ENCODE measurements at regions not wholly inside any gene's neighbourhood (a gene's known extent, or its start where the extent isn't known, plus 50 kb on each side); places are given as distances from the start of the nearest gene placed in this dataset.

GRCh38 chr16:58842746-58843145 is 108.6 kb upstream of the GOT2 start:
- Histone ChIP-seq H3K9me3 (no peaks in the 10 kb centered on the region), H3K36me3 (ENCODE audit: low read depth) (no peaks in the 10 kb centered on the region), H3K4me3 (no peak overlapping the region), H3K4me1 (ENCODE audit: low read depth) (no peaks in the 10 kb centered on the region)
- intact Hi-C loops (cut with DNase I, micrococcal nuclease) = no loop called here
- no peak for TF ChIP-seq CTCF (IDR thresholded peaks at IDR 0.05)
- DNase-seq = no peak
- ATAC-seq = no peak

GRCh38 chr16:58842156-58842555 is 108.0 kb upstream of the GOT2 start:
- Histone ChIP-seq H3K36me3 (ENCODE audit: low read depth) (no peaks in the 10 kb centered on the region), H3K4me1 (ENCODE audit: low read depth) (no peaks in the 10 kb centered on the region), H3K9me3 (no peaks in the 10 kb centered on the region), H3K4me3 (no peak overlapping the region)
- DNase-seq (no peak), ATAC-seq (no peak)
- intact Hi-C loops (cut with DNase I, micrococcal nuclease) = no loop called here
- TF ChIP-seq CTCF (IDR thresholded peaks at IDR 0.05) = no peak

- no peak for TF ChIP-seq CTCF (IDR thresholded peaks at IDR 0.05)
- intact Hi-C loops (cut with DNase I, micrococcal nuclease) = no loop called here
- Histone ChIP-seq H3K4me3 (no peak overlapping the region), H3K9me3 (no peaks in the 10 kb centered on the region), H3K4me1 (ENCODE audit: low read depth) (no peaks in the 10 kb centered on the region), H3K36me3 (ENCODE audit: low read depth) (no peaks in the 10 kb centered on the region)
- ATAC-seq (no peak), DNase-seq (no peak)
These were observed 103.8 kb upstream of the GOT2 start for GRCh38 chr16:58837950-58838349.

- no peak for ATAC-seq
- H3K36me3 ChIP-seq (ENCODE audit: low read depth) = no peaks in the 10 kb centered on the region
These were observed 102.3 kb upstream of the GOT2 start for GRCh38 chr16:58836427-58836826.

GRCh38 chr16:58832386-58832895 is 98.3 kb upstream of the GOT2 start:
- Histone ChIP-seq H3K4me1 (ENCODE audit: low read depth) (no peaks in the 10 kb centered on the region), H3K4me3 (no peak overlapping the region), H3K36me3 (ENCODE audit: low read depth) (no peaks in the 10 kb centered on the region), H3K9me3 (no peaks in the 10 kb centered on the region)
- no peak for ATAC-seq
- TF ChIP-seq CTCF (IDR thresholded peaks at IDR 0.05) = no peak
- no peak for DNase-seq
- intact Hi-C loops (cut with DNase I, micrococcal nuclease) = no loop called here

More at GRCh38 chr16:58836427-58836826, 102.3 kb upstream of the GOT2 start:
- Histone ChIP-seq H3K4me1 (ENCODE audit: low read depth) (no peaks in the 10 kb centered on the region), H3K9me3 (no peaks in the 10 kb centered on the region), H3K4me3 (no peak overlapping the region)
- no peak for DNase-seq
- TF ChIP-seq CTCF (IDR thresholded peaks at IDR 0.05) = no peak
- intact Hi-C loops (cut with DNase I, micrococcal nuclease) = no loop called here

GRCh38 chr16:58831386-58831785 is 97.3 kb upstream of the GOT2 start:
- no peak for DNase-seq
- no peaks in the 10 kb centered on the region for H3K36me3 ChIP-seq (ENCODE audit: low read depth)
- H3K4me3 ChIP-seq = no peak overlapping the region
- no peaks in the 10 kb centered on the region for H3K4me1 ChIP-seq (ENCODE audit: low read depth)
- TF ChIP-seq CTCF (IDR thresholded peaks at IDR 0.05) = no peak
- no peaks in the 10 kb centered on the region for H3K9me3 ChIP-seq
- intact Hi-C loops (cut with DNase I, micrococcal nuclease) = no loop called here
- no peak for ATAC-seq

All from mucosa of descending colon (tissue), 3 donors.